Immature natural killer cell (primary cell): ENCODE measurements at regions not wholly inside any gene's neighbourhood (a gene's known extent, or its start where the extent isn't known, plus 50 kb on each side); places are given as distances from the start of the nearest gene placed in this dataset.
"Not testable (repeated sequence)": the region's sequence is repeated elsewhere in the genome, so short reads cannot be mapped to it uniquely, and the experiment has no call there.

ENCODE experiments used
- DNase-seq, 3 donors: peaks; one replicate each; pipeline ENCODE4 v3.0.0; 2022; ENCODE audit warnings: mixed read lengths in 1 of 3
- H3K27ac Mint-ChIP-seq, 6 donors: one replicate each; pipeline ENCODE4 v1.8.0; 2020; ENCODE audit warnings: mixed read lengths in 6 of 6, mild to moderate bottlenecking in 5 of 6, inconsistent platforms in 4 of 6, moderate library complexity in 3 of 6
- H3K27me3 Mint-ChIP-seq, 3 donors: one replicate each; pipeline ENCODE4 v1.8.0; 2020 to 2021; ENCODE audit warnings: low read depth in 3 of 3, mild to moderate bottlenecking in 3 of 3, mixed read lengths in 3 of 3, moderate library complexity in 3 of 3, inconsistent platforms in 1 of 3
- H3K36me3 Mint-ChIP-seq, 3 donors: one replicate each; pipeline ENCODE4 v1.8.0; 2020; ENCODE audit warnings: mixed read lengths in 3 of 3, inconsistent platforms in 2 of 3, mild to moderate bottlenecking in 2 of 3
- H3K4me1 Mint-ChIP-seq, 2 donors: one replicate each; pipeline ENCODE4 v1.8.0; 2020; ENCODE audit warnings: inconsistent platforms in 2 of 2, mild to moderate bottlenecking in 2 of 2, mixed read lengths in 2 of 2, moderate library complexity in 1 of 2
- H3K4me3 Mint-ChIP-seq, 5 donors: one replicate each; pipeline ENCODE4 v1.8.0; 2020; ENCODE audit warnings: mild to moderate bottlenecking in 5 of 5, mixed read lengths in 5 of 5, inconsistent platforms in 3 of 5, moderate library complexity in 3 of 5
- H3K9me3 Mint-ChIP-seq, 6 donors: one replicate each; pipeline ENCODE4 v1.8.0; 2020; ENCODE audit warnings: mild to moderate bottlenecking in 6 of 6, mixed read lengths in 6 of 6, inconsistent platforms in 4 of 6, moderate library complexity in 3 of 6

DNA sequence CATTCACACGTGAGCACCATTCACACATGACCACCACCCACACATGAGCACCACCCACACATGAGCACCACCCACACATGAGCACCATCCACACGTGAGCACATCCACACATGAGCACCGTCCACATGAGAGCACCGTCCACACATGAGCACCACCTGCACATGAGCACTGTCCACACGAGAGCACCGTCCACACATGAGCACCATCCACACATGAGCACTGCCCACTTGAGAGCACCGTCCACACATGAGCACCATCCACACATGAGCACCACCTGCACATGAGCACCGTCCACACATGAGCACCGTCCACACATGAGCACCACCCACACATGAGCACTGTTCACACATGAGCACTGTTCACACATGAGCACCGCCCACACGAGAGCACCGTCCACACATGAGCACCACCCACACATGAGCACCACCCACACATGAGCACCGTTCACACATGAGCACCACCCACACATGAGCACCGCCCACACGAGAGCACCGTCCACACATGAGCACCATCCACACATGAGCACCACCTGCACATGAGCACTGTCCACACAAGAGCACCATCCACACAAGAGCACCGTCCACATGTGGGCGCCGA, 471.3 kb upstream of the SALL3 start:
- H3K4me1 Mint-ChIP-seq, H3K27ac Mint-ChIP-seq, H3K4me3 Mint-ChIP-seq, DNase-seq, H3K27me3 Mint-ChIP-seq, H3K36me3 Mint-ChIP-seq, H3K9me3 Mint-ChIP-seq: not testable (repeated sequence)

DNA sequence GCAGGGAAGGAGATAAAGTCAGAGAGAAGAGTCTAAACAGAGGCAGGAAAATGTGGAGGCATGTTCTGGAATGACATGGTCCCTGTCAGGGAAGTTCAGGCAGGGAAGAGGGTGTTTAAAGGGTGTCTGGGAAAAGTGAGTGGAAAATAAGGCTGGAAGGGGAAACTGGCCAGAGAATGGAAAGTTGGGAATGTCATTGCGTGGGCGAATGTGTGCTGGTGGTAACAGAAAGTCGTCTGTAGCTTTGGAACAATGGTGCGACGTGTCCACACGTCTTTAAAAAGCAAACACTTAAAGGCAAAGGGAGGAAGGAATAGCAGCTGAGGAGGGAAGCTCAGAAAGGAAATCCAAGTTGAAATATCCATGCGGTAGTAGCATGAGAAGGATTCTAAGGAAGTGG, 469.5 kb upstream of the SALL3 start:
- H3K27me3 Mint-ChIP-seq, result peaks cover 2 to 9% (median 3%) of the 10 kb centered on the region in 3 donors
- H3K27ac Mint-ChIP-seq, result no peak overlapping the region
- DNase-seq, result no peak
- peaks cover 0 to 4% (median 0%) of the 10 kb centered on the region in 6 donors for H3K9me3 Mint-ChIP-seq
- H3K36me3 Mint-ChIP-seq, result no peaks in the 10 kb centered on the region
- H3K4me3 Mint-ChIP-seq, result no peak overlapping the region
- no peaks in the 10 kb centered on the region for H3K4me1 Mint-ChIP-seq

GRCh38 chr18:78510636-78511035, 469.0 kb upstream of the SALL3 start:
- H3K27ac Mint-ChIP-seq, result no peak overlapping the region
- H3K4me3 Mint-ChIP-seq, result no peak overlapping the region
- peaks cover 0 to 4% (median 0%) of the 10 kb centered on the region in 6 donors for H3K9me3 Mint-ChIP-seq
- no peaks in the 10 kb centered on the region for H3K4me1 Mint-ChIP-seq
- no peaks in the 10 kb centered on the region for H3K36me3 Mint-ChIP-seq
- DNase-seq, result no peak
- H3K27me3 Mint-ChIP-seq, result peaks cover 2 to 9% (median 3%) of the 10 kb centered on the region in 3 donors

GRCh38 chr18:78511666-78512601, 467.7 kb upstream of the SALL3 start:
- H3K4me1 Mint-ChIP-seq, result no peaks in the 10 kb centered on the region
- no peaks in the 10 kb centered on the region for H3K36me3 Mint-ChIP-seq
- H3K9me3 Mint-ChIP-seq, result peaks cover 0 to 4% (median 0%) of the 10 kb centered on the region in 6 donors
- peaks cover 0 to 3% (median 3%) of the 10 kb centered on the region in 3 donors for H3K27me3 Mint-ChIP-seq
- DNase-seq, result no peak
- no peak overlapping the region for H3K27ac Mint-ChIP-seq
- H3K4me3 Mint-ChIP-seq, result no peak overlapping the region

DNA sequence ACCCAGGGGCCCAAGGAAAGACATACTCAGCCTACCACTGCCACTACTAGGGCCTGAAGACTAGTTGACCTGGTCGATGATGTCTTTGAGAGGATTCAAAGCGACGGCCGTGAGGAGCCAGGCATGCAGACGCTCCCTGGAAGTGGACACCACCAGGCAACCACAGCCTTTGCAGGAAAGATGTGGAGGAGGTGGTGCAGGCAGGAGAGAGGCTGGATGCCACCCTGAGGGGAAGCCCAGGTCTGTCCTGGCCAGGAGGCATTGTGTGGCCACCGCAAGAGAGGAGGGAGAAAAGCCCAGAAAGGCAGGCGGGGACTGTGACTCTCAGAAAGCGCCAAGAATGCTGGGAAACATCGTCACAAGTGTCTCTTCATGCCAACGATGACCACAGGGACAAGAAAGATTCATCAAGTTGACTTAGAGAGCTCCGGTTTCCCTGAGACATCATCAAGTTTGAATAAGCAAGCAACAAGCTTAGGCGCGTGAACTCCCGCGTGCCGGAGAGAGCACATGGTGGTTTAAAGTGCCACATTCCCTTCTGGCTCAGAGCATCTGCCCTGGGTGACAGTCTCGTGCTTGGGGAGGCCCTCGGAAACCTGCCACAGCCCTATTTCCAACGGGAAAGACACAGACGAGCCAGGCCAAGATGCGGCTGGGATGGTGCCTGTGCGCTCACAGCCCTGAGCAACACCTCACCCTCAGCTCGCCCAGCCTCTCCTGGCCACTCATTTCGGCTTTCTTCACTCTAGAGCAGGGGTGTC, 464.5 kb upstream of the SALL3 start:
- H3K9me3 Mint-ChIP-seq, result peaks cover 0 to 2% (median 0%) of the 10 kb centered on the region in 6 donors
- DNase-seq, result no peak
- no peaks in the 10 kb centered on the region for H3K36me3 Mint-ChIP-seq
- H3K27me3 Mint-ChIP-seq, result peaks cover 0 to 2% (median 0%) of the 10 kb centered on the region in 3 donors
- H3K4me1 Mint-ChIP-seq, result no peaks in the 10 kb centered on the region
- no peak overlapping the region for H3K4me3 Mint-ChIP-seq
- H3K27ac Mint-ChIP-seq, result no peak overlapping the region

DNA sequence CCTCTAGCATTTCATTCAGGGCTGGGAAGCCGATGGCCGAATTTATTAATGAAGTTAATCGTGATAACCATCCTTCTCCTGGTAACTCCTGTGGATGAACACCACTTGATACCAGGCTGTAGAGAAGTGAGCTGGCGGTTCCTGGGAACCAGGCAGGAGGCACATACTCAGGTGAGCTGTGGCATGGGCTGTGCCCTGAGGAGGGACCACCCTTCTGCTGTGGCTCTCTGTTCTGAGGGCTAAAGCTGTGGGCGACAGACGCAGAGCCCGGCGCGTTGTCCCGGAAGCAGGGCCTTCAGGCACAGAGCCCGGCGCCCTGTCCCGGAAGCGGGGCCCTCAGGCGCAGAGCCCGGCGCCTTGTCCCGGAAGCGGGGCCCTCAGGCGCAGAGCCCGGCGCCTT, 462.3 kb upstream of the SALL3 start:
- no peak overlapping the region for H3K4me3 Mint-ChIP-seq
- H3K9me3 Mint-ChIP-seq, result peaks cover 0 to 2% (median 0%) of the 10 kb centered on the region in 6 donors
- H3K27me3 Mint-ChIP-seq, result peaks cover 0 to 2% (median 0%) of the 10 kb centered on the region in 3 donors
- H3K4me1 Mint-ChIP-seq, result no peaks in the 10 kb centered on the region
- H3K27ac Mint-ChIP-seq, result no peak overlapping the region
- no peaks in the 10 kb centered on the region for H3K36me3 Mint-ChIP-seq
- no peak for DNase-seq

DNA sequence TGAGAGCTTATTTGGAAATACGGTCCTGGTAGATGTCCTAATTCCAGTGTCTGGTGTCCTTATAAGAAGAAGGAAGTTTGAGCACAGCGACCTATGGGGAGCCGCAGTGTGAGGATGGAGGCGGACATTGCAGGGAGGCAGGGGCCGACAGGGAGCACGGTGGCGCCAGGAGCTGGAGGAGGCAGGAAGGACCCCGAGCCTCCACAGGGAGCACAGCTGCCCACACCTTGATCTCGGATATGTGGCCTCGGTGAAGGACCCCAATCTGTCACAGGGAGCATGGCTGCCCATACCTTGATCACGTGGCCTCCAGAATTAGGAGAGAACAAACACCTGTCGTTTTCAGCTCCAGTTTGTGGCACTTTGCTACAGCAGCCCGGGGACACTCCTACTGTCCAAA, 461.6 kb upstream of the SALL3 start:
- peaks cover 0 to 2% (median 0%) of the 10 kb centered on the region in 3 donors for H3K27me3 Mint-ChIP-seq
- no peaks in the 10 kb centered on the region for H3K36me3 Mint-ChIP-seq
- no peaks in the 10 kb centered on the region for H3K9me3 Mint-ChIP-seq
- no peak overlapping the region for H3K4me3 Mint-ChIP-seq
- DNase-seq, result no peak
- no peak overlapping the region for H3K27ac Mint-ChIP-seq
- H3K4me1 Mint-ChIP-seq, result no peaks in the 10 kb centered on the region

DNA sequence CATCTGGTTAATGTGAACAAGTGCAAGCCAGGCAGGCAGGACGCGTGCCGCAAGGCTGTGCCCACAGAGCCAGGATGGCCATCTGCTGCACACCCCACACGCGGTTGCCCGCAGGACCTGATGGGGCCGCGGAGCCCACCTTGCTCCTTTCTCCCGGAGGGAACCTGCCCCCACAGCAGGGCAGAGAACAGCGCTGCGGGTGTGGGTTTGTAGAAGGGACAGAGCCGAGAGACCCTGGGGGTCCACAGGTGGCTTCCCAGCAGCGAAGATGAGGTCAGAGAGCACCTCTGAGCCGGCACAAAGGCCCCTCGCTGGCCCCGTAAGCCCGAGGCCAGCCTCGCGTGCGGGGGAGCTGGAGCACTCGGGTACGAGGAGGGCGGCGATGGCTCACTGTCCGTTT, 460.8 kb upstream of the SALL3 start:
- Mint-ChIP-seq H3K27ac (no peak overlapping the region), H3K27me3 (peaks cover 0 to 2% (median 0%) of the 10 kb centered on the region in 3 donors), H3K9me3 (no peaks in the 10 kb centered on the region), H3K4me1 (no peaks in the 10 kb centered on the region), H3K36me3 (no peaks in the 10 kb centered on the region), H3K4me3 (no peak overlapping the region)
- DNase-seq, result no peak

GRCh38 chr18:78519394-78520062, 460.1 kb upstream of the SALL3 start:
- H3K4me1 Mint-ChIP-seq, result no peaks in the 10 kb centered on the region
- H3K9me3 Mint-ChIP-seq, result no peaks in the 10 kb centered on the region
- no peaks in the 10 kb centered on the region for H3K36me3 Mint-ChIP-seq
- peaks cover 0 to 2% (median 0%) of the 10 kb centered on the region in 3 donors for H3K27me3 Mint-ChIP-seq
- no peak for DNase-seq
- H3K4me3 Mint-ChIP-seq, result no peak overlapping the region
- no peak overlapping the region for H3K27ac Mint-ChIP-seq

DNA sequence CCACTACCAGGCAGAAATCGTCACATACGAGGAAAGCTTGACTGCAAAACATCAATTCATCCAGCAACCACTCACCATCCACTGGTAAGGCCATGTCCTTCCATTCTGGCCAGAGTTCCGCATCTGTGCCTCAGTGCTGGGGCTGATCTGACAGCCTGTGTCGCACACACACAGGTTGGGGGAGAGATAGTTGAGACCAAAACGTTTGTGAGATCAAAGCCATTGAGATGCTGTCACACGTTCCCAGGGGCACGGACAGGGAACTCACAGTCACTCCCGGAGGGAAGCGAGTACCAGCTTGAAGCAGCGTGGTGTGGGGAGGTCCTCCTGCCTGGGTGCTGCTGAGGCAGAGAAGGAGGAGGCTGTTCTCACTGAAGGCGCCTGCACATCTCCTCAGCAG, 458.5 kb upstream of the SALL3 start:
- no peak for DNase-seq
- no peak overlapping the region for H3K4me3 Mint-ChIP-seq
- no peaks in the 10 kb centered on the region for H3K4me1 Mint-ChIP-seq
- H3K27ac Mint-ChIP-seq, result no peak overlapping the region
- H3K27me3 Mint-ChIP-seq, result peaks cover 0 to 2% (median 0%) of the 10 kb centered on the region in 3 donors
- H3K9me3 Mint-ChIP-seq, result no peaks in the 10 kb centered on the region
- no peaks in the 10 kb centered on the region for H3K36me3 Mint-ChIP-seq

GRCh38 chr18:78521744-78522143, 457.9 kb upstream of the SALL3 start:
- no peak for DNase-seq
- Mint-ChIP-seq H3K27ac (no peak overlapping the region), H3K4me3 (no peak overlapping the region), H3K27me3 (peaks cover 0 to 2% (median 0%) of the 10 kb centered on the region in 3 donors), H3K9me3 (no peaks in the 10 kb centered on the region), H3K36me3 (no peaks in the 10 kb centered on the region), H3K4me1 (no peaks in the 10 kb centered on the region)

DNA sequence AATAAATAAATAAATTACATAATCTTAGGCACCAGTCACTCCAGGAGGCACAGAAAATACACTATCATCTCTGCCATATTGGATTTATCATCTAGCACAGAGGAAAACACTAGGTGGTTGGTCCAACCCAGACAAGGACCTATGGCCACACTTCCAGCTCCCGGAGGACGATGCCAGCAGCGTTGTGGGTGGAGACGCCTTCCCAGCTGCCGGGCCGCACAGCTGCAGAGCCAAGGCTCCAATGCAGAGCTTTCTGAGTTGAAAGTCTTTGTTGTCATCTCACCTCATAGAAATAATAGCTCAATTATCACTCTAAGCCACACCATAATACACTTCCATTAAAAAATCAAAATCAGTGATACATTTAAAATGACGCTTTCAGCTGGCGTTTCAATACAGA, 457.1 kb upstream of the SALL3 start:
- no peak overlapping the region for H3K27ac Mint-ChIP-seq
- no peak for DNase-seq
- no peaks in the 10 kb centered on the region for H3K9me3 Mint-ChIP-seq
- H3K27me3 Mint-ChIP-seq, result peaks cover 0 to 2% (median 0%) of the 10 kb centered on the region in 3 donors
- no peaks in the 10 kb centered on the region for H3K36me3 Mint-ChIP-seq
- H3K4me3 Mint-ChIP-seq, result no peak overlapping the region
- no peaks in the 10 kb centered on the region for H3K4me1 Mint-ChIP-seq

DNA sequence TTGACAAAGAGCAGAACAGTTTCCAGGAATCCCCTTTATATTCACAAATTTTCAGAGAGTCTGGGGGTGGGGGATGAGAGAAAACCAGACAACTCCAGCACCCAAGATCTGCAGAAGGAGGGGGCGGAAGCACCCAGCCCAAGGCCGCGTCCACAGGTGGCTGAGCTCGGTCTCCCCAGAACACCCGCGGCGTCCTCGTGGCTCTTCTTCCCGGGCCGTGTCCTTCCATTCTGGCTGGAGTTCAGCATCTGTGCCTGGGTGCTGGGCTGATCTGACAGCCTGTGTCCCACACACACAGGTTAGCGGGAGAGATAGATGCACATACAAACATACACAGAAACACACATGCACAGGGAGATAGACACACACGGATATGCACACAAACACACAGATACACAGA, 455.8 kb upstream of the SALL3 start:
- Mint-ChIP-seq H3K4me3 (no peak overlapping the region), H3K9me3 (no peaks in the 10 kb centered on the region), H3K4me1 (no peaks in the 10 kb centered on the region), H3K36me3 (no peaks in the 10 kb centered on the region), H3K27ac (no peak overlapping the region), H3K27me3 (peaks cover 0 to 5% (median 0%) of the 10 kb centered on the region in 3 donors)
- DNase-seq, result no peak
